KMS-11 (cell line): ENCODE measurements at regions not wholly inside any gene's neighbourhood (a gene's known extent, or its start where the extent isn't known, plus 50 kb on each side); places are given as distances from the start of the nearest gene placed in this dataset.
"Not testable (repeated sequence)": the region's sequence is repeated elsewhere in the genome, so short reads cannot be mapped to it uniquely, and the experiment has no call there.

Experiments
- H2AFZ ChIP-seq: fragments of 200-600 bp; sonication (generic); 2 replicates; pipeline ENCODE4 v1.6.1; 2016; ENCODE audit warnings: antibody characterized with exemption, mixed run types, low read depth
- H3K27ac ChIP-seq: fragments of 200-600 bp; sonication (generic); 2 replicates; pipeline ENCODE4 v1.6.1; 2016; ENCODE audit warnings: mild to moderate bottlenecking, mixed run types
- H3K27me3 ChIP-seq: fragments of 200-600 bp; sonication (generic); 2 replicates; pipeline ENCODE4 v1.6.1; 2017; ENCODE audit warnings: mild to moderate bottlenecking, low read depth, mixed run types, moderate library complexity; ENCODE audit not compliant: insufficient read depth
- H3K36me3 ChIP-seq: fragments of 200-600 bp; sonication (generic); 2 replicates; pipeline ENCODE4 v1.6.1; 2017; ENCODE audit warnings: mild to moderate bottlenecking, mixed run types; ENCODE audit not compliant: insufficient read depth
- H3K4me1 ChIP-seq: fragments of 200-600 bp; sonication (generic); 2 replicates; pipeline ENCODE4 v1.6.1; 2016; ENCODE audit warnings: mild to moderate bottlenecking, low read depth, mixed run types; ENCODE audit not compliant: poor library complexity, severe bottlenecking
- H3K4me2 ChIP-seq: fragments of 200-600 bp; sonication (generic); 2 replicates; pipeline ENCODE4 v1.7.0; 2016; ENCODE audit warnings: mild to moderate bottlenecking, mixed run types
- H3K4me3 ChIP-seq: fragments of 200-600 bp; sonication (generic); IDR thresholded peaks from 2 replicates; pipeline ENCODE4 v1.6.1; 2017; ENCODE audit warnings: low read depth, low read length, mixed read lengths; ENCODE audit not compliant: insufficient read depth
- H3K79me2 ChIP-seq: fragments of 200-600 bp; sonication (generic); 2 replicates; pipeline ENCODE4 v1.6.1; 2016; ENCODE audit warnings: low read depth, mixed run types; ENCODE audit not compliant: insufficient read depth
- H3K9ac ChIP-seq: fragments of 200-600 bp; sonication (generic); 2 replicates; pipeline ENCODE4 v1.6.1; 2016; ENCODE audit warnings: mild to moderate bottlenecking, mixed run types
- H4K20me1 ChIP-seq: fragments of 200-600 bp; sonication (generic); 2 replicates; pipeline ENCODE4 v1.6.1; 2016; ENCODE audit warnings: mild to moderate bottlenecking, mixed run types; ENCODE audit not compliant: insufficient read depth
- TF ChIP-seq, protein P1 (sequence below): fragments of 200-600 bp; sonication (generic); conservative IDR thresholded peaks from 2 replicates; pipeline ENCODE4 v1.6.1; 2017; ENCODE audit warnings: low read depth, mild to moderate bottlenecking, antibody characterized with exemption, low read length, moderate library complexity, mixed read lengths

GRCh38 chr6:58193209-58193608 is 875.8 kb downstream of the PRIM2 start:
- H3K4me2 ChIP-seq, H3K4me1 ChIP-seq, H3K79me2 ChIP-seq, H3K27me3 ChIP-seq, H3K4me3 ChIP-seq, H3K9ac ChIP-seq, H3K36me3 ChIP-seq, H2AFZ ChIP-seq, H3K27ac ChIP-seq, H4K20me1 ChIP-seq: not testable (repeated sequence)

DNA sequence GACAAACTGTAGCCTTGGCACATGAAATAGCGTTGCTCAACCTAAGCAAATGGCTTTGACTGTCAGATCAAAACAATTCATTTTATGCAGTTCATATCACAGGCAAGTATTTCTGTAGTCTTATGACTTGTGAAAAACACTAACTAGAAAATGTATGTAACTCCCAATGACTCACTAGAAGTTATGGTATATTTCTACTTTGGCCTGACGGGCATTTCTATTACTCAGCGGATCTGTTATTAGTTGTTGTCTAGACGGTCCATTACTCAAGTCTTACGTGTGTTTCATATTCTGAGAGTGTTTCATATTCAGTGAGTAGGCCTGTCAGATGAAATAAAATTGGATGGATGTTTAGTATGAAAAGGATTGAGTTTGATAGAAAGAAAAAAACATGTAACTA is 880.9 kb downstream of the PRIM2 start:
- no peak overlapping the region for H2AFZ ChIP-seq
- no peak overlapping the region for H3K4me3 ChIP-seq
- H3K4me1 ChIP-seq = no peaks in the 10 kb centered on the region
- H3K9ac ChIP-seq = no peak overlapping the region
- TF ChIP-seq, protein P1, sequence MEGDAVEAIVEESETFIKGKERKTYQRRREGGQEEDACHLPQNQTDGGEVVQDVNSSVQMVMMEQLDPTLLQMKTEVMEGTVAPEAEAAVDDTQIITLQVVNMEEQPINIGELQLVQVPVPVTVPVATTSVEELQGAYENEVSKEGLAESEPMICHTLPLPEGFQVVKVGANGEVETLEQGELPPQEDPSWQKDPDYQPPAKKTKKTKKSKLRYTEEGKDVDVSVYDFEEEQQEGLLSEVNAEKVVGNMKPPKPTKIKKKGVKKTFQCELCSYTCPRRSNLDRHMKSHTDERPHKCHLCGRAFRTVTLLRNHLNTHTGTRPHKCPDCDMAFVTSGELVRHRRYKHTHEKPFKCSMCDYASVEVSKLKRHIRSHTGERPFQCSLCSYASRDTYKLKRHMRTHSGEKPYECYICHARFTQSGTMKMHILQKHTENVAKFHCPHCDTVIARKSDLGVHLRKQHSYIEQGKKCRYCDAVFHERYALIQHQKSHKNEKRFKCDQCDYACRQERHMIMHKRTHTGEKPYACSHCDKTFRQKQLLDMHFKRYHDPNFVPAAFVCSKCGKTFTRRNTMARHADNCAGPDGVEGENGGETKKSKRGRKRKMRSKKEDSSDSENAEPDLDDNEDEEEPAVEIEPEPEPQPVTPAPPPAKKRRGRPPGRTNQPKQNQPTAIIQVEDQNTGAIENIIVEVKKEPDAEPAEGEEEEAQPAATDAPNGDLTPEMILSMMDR = no peak
- no peak overlapping the region for H3K27ac ChIP-seq
- H4K20me1 ChIP-seq = no peaks in the 10 kb centered on the region
- no peaks in the 10 kb centered on the region for H3K79me2 ChIP-seq
- no peaks in the 10 kb centered on the region for H3K27me3 ChIP-seq
- no peaks in the 10 kb centered on the region for H3K36me3 ChIP-seq
- no peak overlapping the region for H3K4me2 ChIP-seq

DNA sequence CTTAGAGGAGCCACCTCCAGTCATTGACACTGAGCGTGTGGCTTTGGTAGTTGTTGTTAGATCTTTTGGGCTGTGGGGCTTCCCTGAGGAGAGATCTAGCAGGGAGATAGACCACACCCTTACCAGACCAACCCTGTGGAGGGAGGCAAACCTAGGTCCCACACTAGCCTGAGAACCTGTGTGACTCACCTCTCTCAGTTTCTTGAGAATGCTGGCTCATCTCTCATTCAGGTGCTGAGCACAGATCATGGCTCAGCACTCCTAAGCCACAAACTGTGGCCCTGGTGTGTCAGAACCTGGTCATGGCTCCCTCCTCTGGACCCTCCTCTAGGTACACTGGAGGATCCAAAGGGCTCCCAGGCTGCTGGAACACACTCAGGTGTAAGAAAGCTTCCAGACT is 919.7 kb downstream of the PRIM2 start:
- not testable (repeated sequence) for H3K9ac ChIP-seq, H3K27ac ChIP-seq, H3K4me3 ChIP-seq, H3K79me2 ChIP-seq, H3K27me3 ChIP-seq, H3K4me2 ChIP-seq, H4K20me1 ChIP-seq, H3K36me3 ChIP-seq, H2AFZ ChIP-seq, H3K4me1 ChIP-seq

GRCh38 chr6:58238421-58238820 is 921.0 kb downstream of the PRIM2 start:
- H2AFZ ChIP-seq, H3K27ac ChIP-seq, H3K4me1 ChIP-seq, H3K4me2 ChIP-seq, H3K4me3 ChIP-seq, H3K79me2 ChIP-seq, H3K27me3 ChIP-seq, H4K20me1 ChIP-seq, H3K36me3 ChIP-seq, H3K9ac ChIP-seq: not testable (repeated sequence)

GRCh38 chr6:58257625-58258024 is 940.2 kb downstream of the PRIM2 start:
- H3K4me2 ChIP-seq, H3K79me2 ChIP-seq, H3K4me3 ChIP-seq, H3K27me3 ChIP-seq, H3K27ac ChIP-seq, H4K20me1 ChIP-seq, H3K9ac ChIP-seq, H3K36me3 ChIP-seq, H2AFZ ChIP-seq, H3K4me1 ChIP-seq: not testable (repeated sequence)

DNA sequence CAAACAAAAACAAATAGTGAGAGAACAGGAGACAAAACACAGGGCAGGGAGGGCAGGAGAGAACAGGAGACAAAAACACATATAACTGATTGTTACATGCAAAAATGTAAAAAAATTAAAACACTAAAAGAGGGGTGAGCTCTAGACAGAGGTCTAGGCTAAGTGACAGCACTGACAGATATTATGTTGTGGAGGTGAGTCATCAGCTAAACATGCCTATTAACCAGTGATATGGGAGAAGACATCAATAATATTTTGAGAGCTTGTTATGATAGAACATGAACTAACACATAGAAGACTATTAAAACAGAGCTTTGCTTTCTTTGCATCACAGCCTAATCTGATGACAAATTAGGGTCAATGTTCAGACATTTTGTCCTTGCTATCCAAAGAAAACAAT is 972.7 kb downstream of the PRIM2 start:
- TF ChIP-seq, protein P1 = no peak
- no peak overlapping the region for H3K27ac ChIP-seq
- H4K20me1 ChIP-seq = no peaks in the 10 kb centered on the region
- no peak overlapping the region for H3K4me2 ChIP-seq
- H2AFZ ChIP-seq = no peak overlapping the region
- H3K4me1 ChIP-seq = no peaks in the 10 kb centered on the region
- no peaks in the 10 kb centered on the region for H3K36me3 ChIP-seq
- no peak overlapping the region for H3K4me3 ChIP-seq
- H3K27me3 ChIP-seq = no peaks in the 10 kb centered on the region
- H3K9ac ChIP-seq = no peak overlapping the region
- H3K79me2 ChIP-seq = no peaks in the 10 kb centered on the region

DNA sequence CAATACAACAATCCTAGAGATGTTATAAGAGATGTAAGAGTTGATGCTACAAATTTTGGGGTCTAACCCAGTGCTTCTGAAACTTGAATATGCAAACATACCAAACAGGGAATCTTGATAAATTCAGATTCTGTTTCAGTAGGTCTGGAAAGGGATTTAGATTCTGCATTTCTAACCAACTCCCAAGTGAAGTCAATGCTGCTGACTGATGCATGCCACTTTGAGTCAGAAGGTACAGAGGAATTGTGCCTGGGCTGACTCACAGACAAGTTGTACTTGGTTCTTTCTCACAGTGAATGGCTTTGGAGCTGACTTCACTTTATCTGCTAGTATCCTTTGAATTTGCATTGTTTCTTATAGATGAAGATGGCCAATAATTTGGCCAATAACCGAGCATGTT is 973.9 kb downstream of the PRIM2 start:
- not testable (repeated sequence) for H2AFZ ChIP-seq, H3K27ac ChIP-seq, H3K79me2 ChIP-seq, H3K9ac ChIP-seq, H3K27me3 ChIP-seq, H3K4me2 ChIP-seq, H3K36me3 ChIP-seq, H4K20me1 ChIP-seq, H3K4me3 ChIP-seq, H3K4me1 ChIP-seq

DNA sequence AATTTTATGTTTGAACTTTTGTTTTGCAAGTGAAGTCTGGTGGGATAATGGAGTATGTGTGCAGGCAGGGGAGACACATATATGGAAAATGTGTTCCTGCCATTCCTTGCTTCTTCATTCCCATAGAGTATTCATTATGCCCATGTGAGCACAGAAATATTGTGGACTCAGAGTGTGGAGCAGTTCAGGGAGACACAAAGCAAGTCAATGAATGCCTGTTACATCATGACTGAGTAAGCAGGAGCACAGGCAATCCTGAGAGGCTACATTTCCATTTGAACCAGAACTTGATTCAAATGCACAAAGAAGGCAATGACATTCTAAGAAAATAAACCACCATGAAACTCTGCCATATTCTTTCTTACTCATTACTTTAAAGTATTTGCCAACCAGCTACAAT is 990.5 kb downstream of the PRIM2 start:
- not testable (repeated sequence) for H3K4me1 ChIP-seq, H3K4me2 ChIP-seq, H4K20me1 ChIP-seq, H3K27me3 ChIP-seq, H3K9ac ChIP-seq, H3K79me2 ChIP-seq, H2AFZ ChIP-seq, H3K27ac ChIP-seq, H3K4me3 ChIP-seq, H3K36me3 ChIP-seq

- not testable (repeated sequence) for H3K27ac ChIP-seq, H3K4me1 ChIP-seq, H2AFZ ChIP-seq, H4K20me1 ChIP-seq, H3K79me2 ChIP-seq, H3K4me3 ChIP-seq, H3K36me3 ChIP-seq, H3K27me3 ChIP-seq, H3K9ac ChIP-seq, H3K4me2 ChIP-seq
Measured at GRCh38 chr6:58332108-58332507, 1014.7 kb downstream of the PRIM2 start.
